Liver (tissue), 8 donors: ENCODE measurements at regions not wholly inside any gene's neighbourhood (a gene's known extent, or its start where the extent isn't known, plus 50 kb on each side); places are given as distances from the start of the nearest gene placed in this dataset.

Source experiments
- DNase-seq: peaks from one replicate; pipeline ENCODE4 v3.0.0-alpha.2; 2017; ENCODE audit warnings: low spot score
- H3K27ac ChIP-seq, 2 donors: one replicate each; pipeline ENCODE4 v1.7.0; 2013; ENCODE audit warnings: inconsistent platforms in 2 of 2, low read length in 2 of 2, control low read depth in 1 of 2, low read depth in 1 of 2, mild to moderate bottlenecking in 1 of 2
- H3K27me3 ChIP-seq, 4 donors: one replicate each; pipeline versions ENCODE4 v1.6.1 to v1.7.0; 2013; ENCODE audit warnings: low read length in 3 of 4, inconsistent platforms in 1 of 4, mild to moderate bottlenecking in 1 of 4, moderate library complexity in 1 of 4; ENCODE audit not compliant: control insufficient read depth in 4 of 4, insufficient read depth in 4 of 4
- H3K36me3 ChIP-seq, 4 donors: one replicate each; pipeline versions ENCODE4 v1.6.1 to v1.7.0; 2013; ENCODE audit warnings: low read length in 3 of 4, mild to moderate bottlenecking in 3 of 4, low read depth in 1 of 4, moderate library complexity in 1 of 4; ENCODE audit not compliant: control insufficient read depth in 4 of 4, insufficient read depth in 3 of 4
- H3K4me1 ChIP-seq, 4 donors: one replicate each; pipeline versions ENCODE4 v1.6.1 to v1.7.0; 2013; ENCODE audit warnings: low read length in 3 of 4, mild to moderate bottlenecking in 3 of 4, moderate library complexity in 1 of 4; ENCODE audit not compliant: control insufficient read depth in 4 of 4, insufficient read depth in 4 of 4
- H3K4me3 ChIP-seq, 3 donors: one replicate each; pipeline versions ENCODE4 v1.6.1 to v1.7.0; 2013; ENCODE audit warnings: low read length in 3 of 3, control low read depth in 1 of 3, low read depth in 1 of 3, mild to moderate bottlenecking in 1 of 3
- H3K9ac ChIP-seq, 2 donors: one replicate each; pipeline ENCODE4 v1.7.0; 2013; ENCODE audit warnings: low read length in 2 of 2, mild to moderate bottlenecking in 2 of 2, moderate library complexity in 2 of 2, control low read depth in 1 of 2, low read depth in 1 of 2
- H3K9me3 ChIP-seq, 4 donors: one replicate each; pipeline versions ENCODE4 v1.6.1 to v1.7.0; 2013; ENCODE audit warnings: low read length in 3 of 4; ENCODE audit not compliant: control insufficient read depth in 4 of 4
- CTCF ChIP-seq: fragments of 150-350 bp; IDR thresholded peaks from 2 replicates; pipeline ENCODE4 v1.5.1; 2017; ENCODE audit warnings: improper control_type of control experiment, low read depth, low read length; ENCODE audit not compliant: missing input control
- FOXA1 ChIP-seq: IDR thresholded peaks from 2 replicates; pipeline ENCODE4 v1.6.1; 2016; ENCODE audit warnings: antibody characterized with exemption
- FOXA2 ChIP-seq: IDR thresholded peaks from 2 replicates; pipeline ENCODE4 v1.6.1; 2016; ENCODE audit warnings: antibody characterized with exemption
- GABPA ChIP-seq, 2 donors: IDR thresholded peaks in 1 of 2; conservative IDR thresholded peaks in 1 of 2; 2 replicates each; pipeline ENCODE4 v1.6.1; 2016; ENCODE audit warnings: antibody characterized with exemption in 2 of 2, mild to moderate bottlenecking in 1 of 2, moderate library complexity in 1 of 2
- HNF4G ChIP-seq: IDR thresholded peaks from 2 replicates; pipeline ENCODE4 v1.6.1; 2016; ENCODE audit warnings: antibody characterized with exemption
- JUND ChIP-seq, 2 donors: IDR thresholded peaks; 2 replicates each; pipeline ENCODE4 v1.6.1; 2016; ENCODE audit warnings: antibody characterized with exemption in 2 of 2
- NR2F2 ChIP-seq: IDR thresholded peaks from 2 replicates; pipeline ENCODE4 v1.6.1; 2016; ENCODE audit warnings: antibody characterized with exemption
- RAD21 ChIP-seq, 2 donors: IDR thresholded peaks; 2 replicates each; pipeline ENCODE4 v1.6.1; 2016; ENCODE audit warnings: antibody characterized with exemption in 2 of 2, mild to moderate bottlenecking in 2 of 2
- REST ChIP-seq: IDR thresholded peaks from 2 replicates; pipeline ENCODE4 v1.6.1; 2016; ENCODE audit warnings: antibody characterized with exemption, mild to moderate bottlenecking
- RXRA ChIP-seq, 2 donors: IDR thresholded peaks; 2 replicates each; pipeline ENCODE4 v1.6.1; 2017 to 2018; ENCODE audit warnings: antibody characterized with exemption in 2 of 2, mild to moderate bottlenecking in 1 of 2
- SP1 ChIP-seq: IDR thresholded peaks from 2 replicates; pipeline ENCODE4 v1.6.1; 2018; ENCODE audit warnings: antibody characterized with exemption, mild to moderate bottlenecking
- YY1 ChIP-seq: IDR thresholded peaks from 2 replicates; pipeline ENCODE4 v1.6.1; 2016; ENCODE audit warnings: antibody characterized with exemption, mild to moderate bottlenecking
- ZBTB33 ChIP-seq: IDR thresholded peaks from 2 replicates; pipeline ENCODE4 v1.6.1; 2016; ENCODE audit warnings: antibody characterized with exemption
- WGBS: extraction: QIAGEN DNeasy Blood & Tissue Kit; methylation state at CpG from one replicate; pipeline ENCODE4 v1.1.7; 2013; 5-methylcytosine and 5-hydroxymethylcytosine counted together
- TF ChIP-seq, protein P1 (sequence below): IDR thresholded peaks from 2 replicates; pipeline ENCODE4 v1.6.1; 2016; ENCODE audit warnings: antibody characterized with exemption
- donor health status: healthy.
- donor health status: healthy.
- donor health status: healthy.
- donor health status: healthy.
- donor health status: healthy.

GRCh38 chr18:77658751-77659448 lies 409.3 kb downstream of the GALR1 start:
- Histone ChIP-seq H3K4me3 (no peak overlapping the region), H3K4me1 (no peaks in the 10 kb centered on the region), H3K27ac (no peak overlapping the region), H3K36me3 (no peaks in the 10 kb centered on the region), H3K27me3 (no peaks in the 10 kb centered on the region), H3K9me3 (peaks cover 0 to 5% (median 1%) of the 10 kb centered on the region in 4 donors), H3K9ac (no peak overlapping the region)
- TF ChIP-seq RAD21 (IDR thresholded peaks at IDR 0.05): no peak
- TF ChIP-seq JUND (IDR thresholded peaks at IDR 0.05): no peak
- TF ChIP-seq RXRA (IDR thresholded peaks at IDR 0.05): no peak
- no peak for TF ChIP-seq YY1
- TF ChIP-seq ZBTB33: no peak
- TF ChIP-seq GABPA (IDR thresholded peaks at IDR 0.05 in 1 of 2, conservative IDR thresholded peaks at IDR 0.05 in 1 of 2): no peak
- TF ChIP-seq SP1: no peak
- TF ChIP-seq FOXA2: no peak
- no peak for TF ChIP-seq FOXA1
- no peak for TF ChIP-seq CTCF
- TF ChIP-seq HNF4G: no peak
- TF ChIP-seq REST: no peak
- TF ChIP-seq NR2F2: no peak
- no peak for DNase-seq
- 69% methylated on average over 5 of the region's 5 CpGs for WGBS

DNA sequence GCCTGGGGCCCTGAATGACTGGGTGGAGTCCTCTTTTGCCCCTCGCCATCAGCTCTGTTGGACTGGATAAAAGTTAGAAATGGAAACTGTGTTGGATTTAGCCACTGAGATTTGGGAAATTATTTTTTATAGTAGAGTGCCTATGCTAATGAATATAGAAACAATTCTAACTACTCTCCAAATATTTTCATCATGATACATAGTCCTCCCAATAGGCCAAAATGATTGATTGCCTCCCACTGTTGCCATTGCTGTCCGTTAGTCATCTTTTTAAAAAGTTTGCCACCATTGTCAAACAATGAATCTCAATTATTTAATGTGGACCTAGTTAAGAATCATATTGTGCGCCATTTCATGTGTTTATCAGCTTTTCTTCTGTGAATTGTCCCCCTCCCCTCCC lies 417.0 kb downstream of the GALR1 start:
- DNase-seq: no peak
- 53% methylated on average over 3 of the region's 3 CpGs for WGBS

More for the DNA sequence above, 417.0 kb downstream of the GALR1 start:
- H3K4me1 ChIP-seq: no peaks in the 10 kb centered on the region
- no peak overlapping the region for H3K4me3 ChIP-seq
- no peaks in the 10 kb centered on the region for H3K27me3 ChIP-seq
- H3K9ac ChIP-seq: no peak overlapping the region
- H3K36me3 ChIP-seq: no peaks in the 10 kb centered on the region
- no peak for TF ChIP-seq SP1
- TF ChIP-seq, protein P1, sequence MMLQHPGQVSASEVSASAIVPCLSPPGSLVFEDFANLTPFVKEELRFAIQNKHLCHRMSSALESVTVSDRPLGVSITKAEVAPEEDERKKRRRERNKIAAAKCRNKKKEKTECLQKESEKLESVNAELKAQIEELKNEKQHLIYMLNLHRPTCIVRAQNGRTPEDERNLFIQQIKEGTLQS: no peak
- TF ChIP-seq NR2F2: no peak
- no peak for TF ChIP-seq FOXA2
- no peak for TF ChIP-seq YY1
- TF ChIP-seq RXRA (IDR thresholded peaks at IDR 0.05): no peak
- TF ChIP-seq CTCF: no peak
- no peak for TF ChIP-seq REST
- peaks cover 0 to 5% (median 1%) of the 10 kb centered on the region in 4 donors for H3K9me3 ChIP-seq
- H3K27ac ChIP-seq: no peak overlapping the region
